Gastroesophageal sphincter (tissue), 4 donors: ENCODE measurements at regions not wholly inside any gene's neighbourhood (a gene's known extent, or its start where the extent isn't known, plus 50 kb on each side); places are given as distances from the start of the nearest gene placed in this dataset.

Source experiments
- ATAC-seq: fragments of 150-250 bp; one replicate; pipeline ENCODE4 v1.9.1; 2016; ENCODE audit warnings: mild to moderate bottlenecking, moderate library complexity
- H3K27ac ChIP-seq, 4 donors: fragments of 200-600 bp; sonication (generic) in 3 of 4; 1 replicate in 3 of 4; 2 replicates in 1 of 4; pipeline ENCODE4 v1.5.1; 2016 to 2019
- H3K27me3 ChIP-seq: fragments of 200-600 bp; sonication (generic); one replicate; pipeline ENCODE4 v1.5.1; 2019
- H3K36me3 ChIP-seq, 2 donors: fragments of 200-600 bp; sonication (generic); one replicate each; pipeline ENCODE4 v1.5.1; 2019; ENCODE audit warnings: control low read depth in 1 of 2
- H3K4me1 ChIP-seq, 3 donors: fragments of 200-600 bp; sonication (generic); 1 replicate in 2 of 3; 2 replicates in 1 of 3; pipeline ENCODE4 v1.5.1; 2016 to 2019; ENCODE audit warnings: control low read depth in 2 of 3
- H3K4me3 ChIP-seq, 2 donors: fragments of 200-600 bp; sonication (generic); one replicate each; pipeline ENCODE4 v1.5.1; 2019; ENCODE audit warnings: mild to moderate bottlenecking in 1 of 2, moderate library complexity in 1 of 2
- H3K9me3 ChIP-seq, 3 donors: fragments of 200-600 bp; sonication (generic); one replicate each; pipeline ENCODE4 v1.5.1; 2017 to 2019; ENCODE audit warnings: control low read depth in 2 of 3
- CTCF ChIP-seq, 4 experiments: fragments of 200-600 bp in 2 of 4; fragments of 450-650 bp in 2 of 4; sonication (generic) in 1 of 4; IDR thresholded peaks; one replicate each; pipeline ENCODE4 v1.5.1; 2017 to 2019; ENCODE audit warnings: antibody characterized with exemption in 4 of 4, mild to moderate bottlenecking in 2 of 4, moderate library complexity in 2 of 4
- EP300 ChIP-seq: sonication (generic); formaldehyde crosslinking; IDR thresholded peaks from one replicate; pipeline ENCODE4 v1.6.1; 2017; ENCODE audit warnings: antibody characterized with exemption, mild to moderate bottlenecking
- POLR2A ChIP-seq, 2 donors: fragments of 450-650 bp; IDR thresholded peaks; one replicate each; pipeline ENCODE4 v1.6.1; 2017; ENCODE audit warnings: antibody characterized with exemption in 2 of 2, mild to moderate bottlenecking in 2 of 2, moderate library complexity in 1 of 2
- POLR2AphosphoS5 ChIP-seq: sonication (generic); formaldehyde crosslinking; IDR thresholded peaks from one replicate; pipeline ENCODE4 v1.6.1; 2017; ENCODE audit warnings: antibody characterized with exemption
- WGBS, 2 donors: methylation state at CpG; one replicate each; pipeline ENCODE4 v1.1.5; 2018; ENCODE audit warnings: low coverage in 1 of 2; 5-methylcytosine and 5-hydroxymethylcytosine counted together

- TF ChIP-seq POLR2AphosphoS5 (no peak), POLR2A (IDR thresholded peaks at IDR 0.05) (no peak), EP300 (no peak), CTCF (IDR thresholded peaks at IDR 0.05) (no peak)
- Histone ChIP-seq H3K4me1 (no peaks in the 10 kb centered on the region), H3K36me3 (no peaks in the 10 kb centered on the region), H3K27ac (no peak overlapping the region), H3K9me3 (no peaks in the 10 kb centered on the region), H3K27me3 (no peaks in the 10 kb centered on the region), H3K4me3 (no peak overlapping the region)
- ATAC-seq, result no peak
These were observed 774.9 kb downstream of the ROBO2 start for GRCh38 chr3:77814845-77815244.

- TF ChIP-seq POLR2AphosphoS5, result no peak
- no peak for TF ChIP-seq POLR2A (IDR thresholded peaks at IDR 0.05)
- TF ChIP-seq CTCF (IDR thresholded peaks at IDR 0.05), result no peak
- TF ChIP-seq EP300, result no peak
- no peak for ATAC-seq
- H3K27me3 ChIP-seq, result no peaks in the 10 kb centered on the region
- no peak overlapping the region for H3K4me3 ChIP-seq
- no peak overlapping the region for H3K27ac ChIP-seq
- H3K9me3 ChIP-seq, result no peaks in the 10 kb centered on the region
- WGBS, 2 donors, result 85 to 88% methylated on average over 2 of the region's 2 CpGs
- no peaks in the 10 kb centered on the region for H3K4me1 ChIP-seq
- no peaks in the 10 kb centered on the region for H3K36me3 ChIP-seq
These were observed 775.6 kb downstream of the ROBO2 start for GRCh38 chr3:77815467-77815866.

GRCh38 chr3:77816366-77816765 lies 776.5 kb downstream of the ROBO2 start:
- ATAC-seq, result no peak
- no peak for TF ChIP-seq POLR2A (IDR thresholded peaks at IDR 0.05)
- no peak for TF ChIP-seq EP300
- TF ChIP-seq CTCF (IDR thresholded peaks at IDR 0.05), result no peak
- no peak for TF ChIP-seq POLR2AphosphoS5
- Histone ChIP-seq H3K9me3 (no peaks in the 10 kb centered on the region), H3K4me1 (no peaks in the 10 kb centered on the region), H3K27ac (no peak overlapping the region), H3K27me3 (no peaks in the 10 kb centered on the region), H3K36me3 (no peaks in the 10 kb centered on the region), H3K4me3 (no peak overlapping the region)
- WGBS, 2 donors, result 63 to 74% methylated on average over 7 of the region's 7 CpGs

GRCh38 chr3:77825001-77825827 lies 785.3 kb downstream of the ROBO2 start:
- H3K36me3 ChIP-seq, result no peaks in the 10 kb centered on the region
- H3K4me3 ChIP-seq, result no peak overlapping the region
- H3K4me1 ChIP-seq, result no peaks in the 10 kb centered on the region
- H3K27me3 ChIP-seq, result no peaks in the 10 kb centered on the region
- WGBS, 2 donors, result 100% methylated on average over 1 of the region's 2 CpGs; no CpG with 5 or more reads in 1 of the 2 donors
- peaks cover 0 to 17% (median 0%) of the 10 kb centered on the region in 3 donors for H3K9me3 ChIP-seq
- TF ChIP-seq POLR2AphosphoS5 (no peak), CTCF (IDR thresholded peaks at IDR 0.05) (no peak), POLR2A (IDR thresholded peaks at IDR 0.05) (no peak), EP300 (no peak)
- ATAC-seq, result peak; percentile 25
- H3K27ac ChIP-seq, result no peak overlapping the region

- H3K4me1 ChIP-seq, result no peaks in the 10 kb centered on the region
- no peaks in the 10 kb centered on the region for H3K27me3 ChIP-seq
- no peak for ATAC-seq
- no peak overlapping the region for H3K4me3 ChIP-seq
- H3K27ac ChIP-seq, result no peak overlapping the region
- 25 to 33% methylated on average over 5 of the region's 5 CpGs for WGBS, 2 donors
- H3K36me3 ChIP-seq, result no peaks in the 10 kb centered on the region
- TF ChIP-seq POLR2AphosphoS5 (no peak), EP300 (no peak)
- H3K9me3 ChIP-seq, result peaks cover 0 to 9% (median 0%) of the 10 kb centered on the region in 3 donors
These were observed 796.0 kb downstream of the ROBO2 start for GRCh38 chr3:77835921-77836320.
